GM12892 (cell line): ENCODE measurements at regions not wholly inside any gene's neighbourhood (a gene's known extent, or its start where the extent isn't known, plus 50 kb on each side); places are given as distances from the start of the nearest gene placed in this dataset.

Experiments used
- DNase-seq: peaks from one replicate; pipeline ENCODE4 v3.0.0; 2011; ENCODE audit not compliant: insufficient read length
- FAIRE-seq: peaks from 2 replicates; lab custom pipeline; 2011; peaks lifted over from hg19 to GRCh38; lab: Jason Lieb, UNC
- POLR2A ChIP-seq: IDR thresholded peaks from 2 replicates; pipeline ENCODE4 v1.6.1; 2011; ENCODE audit warnings: low read depth, low read length, control low read depth
- POLR2AphosphoS5 ChIP-seq: IDR thresholded peaks from 2 replicates; pipeline ENCODE4 v1.6.1; 2011; ENCODE audit warnings: low read depth, low read length, control low read depth
- TAF1 ChIP-seq: IDR thresholded peaks from 2 replicates; pipeline ENCODE4 v1.6.1; 2011; ENCODE audit warnings: low read depth, mild to moderate bottlenecking, control low read depth, low read length, borderline replicate concordance

DNA sequence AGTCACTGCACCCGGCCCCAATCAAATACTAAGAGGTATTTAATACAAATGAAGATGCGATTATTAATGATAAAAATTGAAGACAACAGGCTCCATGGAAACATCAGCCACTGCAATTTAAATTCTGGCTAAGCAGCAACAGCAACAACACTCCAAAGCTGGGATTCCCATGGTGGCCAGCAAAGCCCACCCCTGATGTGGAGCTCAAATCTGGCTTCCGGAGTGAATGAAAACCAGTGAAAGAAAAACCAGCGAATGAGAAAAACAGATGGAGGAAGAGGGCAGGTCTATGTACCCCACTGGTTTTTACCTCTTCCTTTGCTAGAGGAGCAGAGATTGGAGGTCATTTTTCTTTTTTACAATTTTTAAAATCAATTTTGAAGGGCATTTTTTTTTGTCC is 135.9 kb upstream of the PDE10A start:
- TF ChIP-seq TAF1: no peak
- TF ChIP-seq POLR2AphosphoS5: no peak
- no peak for TF ChIP-seq POLR2A
- FAIRE-seq (no peak), DNase-seq (no peak)

DNA sequence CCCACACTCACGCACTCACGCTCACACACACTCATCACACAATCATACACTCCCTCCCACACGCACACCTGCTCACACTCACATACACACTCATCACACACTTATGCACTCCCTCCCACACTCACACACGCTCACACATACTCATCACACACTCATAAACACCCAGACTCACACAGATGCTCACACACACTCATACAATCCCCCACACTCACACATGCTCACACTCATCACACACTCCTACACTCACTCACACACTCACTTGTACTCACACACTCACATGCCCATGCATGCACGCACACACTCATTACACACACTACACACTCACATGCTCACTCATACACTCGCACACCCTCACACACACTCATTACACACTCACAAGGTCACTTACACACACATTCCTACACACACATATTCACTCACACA is 131.1 kb upstream of the PDE10A start:
- TF ChIP-seq POLR2AphosphoS5 (no peak), TAF1 (no peak), POLR2A (no peak)
- DNase-seq (no peak), FAIRE-seq (no peak)

- no peak for DNase-seq
- no peak for FAIRE-seq
- TF ChIP-seq POLR2A: no peak
- no peak for TF ChIP-seq POLR2AphosphoS5
Measured at GRCh38 chr6:165793287-165793825, 130.3 kb upstream of the PDE10A start.

DNA sequence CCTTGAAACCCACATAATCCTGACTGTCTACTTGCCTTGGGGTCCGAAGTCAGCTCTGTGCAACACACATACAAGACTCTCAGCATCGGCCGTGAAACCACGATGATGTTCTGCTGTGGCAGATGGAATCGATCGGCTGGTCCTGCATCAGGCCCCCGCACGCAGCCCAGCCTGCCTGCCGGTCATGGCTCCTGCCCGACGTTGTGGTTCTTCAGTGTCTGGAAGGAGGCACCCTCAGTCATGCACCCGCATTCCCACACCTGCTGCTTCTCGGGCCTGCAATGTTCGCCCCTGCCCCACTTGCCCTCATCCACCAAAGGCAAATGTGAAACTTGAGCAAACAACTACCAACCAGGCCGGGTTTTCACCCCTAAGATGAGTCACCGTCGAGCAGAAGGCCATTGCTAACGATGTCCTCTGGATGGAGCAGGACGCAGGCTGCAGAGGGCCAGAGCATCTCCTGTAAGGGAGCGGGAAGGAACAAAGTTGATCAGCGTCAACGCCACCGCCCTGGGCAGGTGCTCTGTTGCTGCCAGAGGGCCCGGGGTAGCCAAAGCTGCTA is 128.9 kb upstream of the PDE10A start:
- FAIRE-seq (no peak), DNase-seq (no peak)
- TF ChIP-seq POLR2AphosphoS5 (no peak), POLR2A (no peak), TAF1 (no peak)

DNA sequence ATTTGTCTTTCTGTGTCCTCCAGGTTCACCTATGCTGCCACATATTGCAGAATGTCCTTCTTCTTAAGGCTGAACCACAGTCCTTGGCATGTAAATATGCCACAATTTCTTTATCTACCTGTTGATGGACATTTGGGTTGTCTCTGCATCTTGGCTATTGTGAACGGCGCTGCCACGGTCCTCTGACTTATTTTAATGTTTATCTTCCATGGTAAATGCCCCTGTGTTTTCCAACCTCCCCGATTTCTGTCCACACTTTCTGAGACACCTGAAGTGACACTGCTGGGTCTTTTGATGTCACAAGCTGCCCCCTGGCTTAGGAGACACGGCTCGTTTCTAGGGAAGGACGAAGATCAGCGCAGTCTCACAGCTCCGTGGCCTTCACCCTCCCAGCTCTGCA is 128.3 kb upstream of the PDE10A start:
- no peak for TF ChIP-seq POLR2A
- TF ChIP-seq POLR2AphosphoS5: no peak
- TF ChIP-seq TAF1: no peak
- FAIRE-seq: no peak
- no peak for DNase-seq

DNA sequence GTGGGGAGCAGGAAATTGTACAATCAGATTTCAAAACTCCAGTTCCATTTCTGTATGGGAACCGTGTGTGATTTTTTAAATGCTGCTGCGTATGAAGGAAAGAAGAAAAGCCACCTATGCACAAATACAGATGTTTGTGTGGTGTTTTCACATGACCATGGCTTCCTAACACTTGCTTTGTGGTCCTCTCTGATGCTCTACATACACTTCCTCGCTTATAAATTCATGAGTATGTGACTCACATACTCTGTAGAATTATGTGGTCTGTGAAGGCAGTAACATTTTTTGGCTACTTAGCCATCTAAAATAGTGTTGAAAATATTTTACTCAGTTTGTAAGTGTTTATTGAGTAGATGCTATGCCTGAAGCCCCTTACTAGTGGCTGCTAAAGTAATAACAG is 119.8 kb upstream of the PDE10A start:
- FAIRE-seq: no peak

DNA sequence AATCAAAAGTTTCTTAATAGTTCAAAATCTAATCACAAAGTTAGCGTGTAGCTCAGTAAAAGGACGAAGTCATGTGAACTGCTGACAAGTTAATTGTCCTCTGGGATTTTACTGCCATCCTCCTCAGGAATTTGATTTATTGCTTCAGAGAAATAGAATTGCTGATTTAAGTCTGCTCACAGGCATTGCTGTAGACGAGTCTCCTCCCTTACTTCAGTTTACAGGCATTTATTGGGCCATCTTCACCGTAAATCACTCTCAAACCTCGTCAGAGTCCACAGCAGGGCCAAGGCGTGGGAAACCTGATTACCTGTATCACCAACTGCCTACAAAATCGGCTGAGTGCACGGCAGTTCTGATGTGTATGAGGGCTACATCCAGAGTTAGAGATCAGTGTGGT is 119.1 kb upstream of the PDE10A start:
- no peak for TF ChIP-seq POLR2AphosphoS5
- no peak for TF ChIP-seq POLR2A
- TF ChIP-seq TAF1: no peak
- FAIRE-seq (no peak), DNase-seq (no peak)

More for the DNA sequence above, 119.8 kb upstream of the PDE10A start:
- DNase-seq: no peak
- no peak for TF ChIP-seq TAF1
- no peak for TF ChIP-seq POLR2AphosphoS5
- TF ChIP-seq POLR2A: no peak

DNA sequence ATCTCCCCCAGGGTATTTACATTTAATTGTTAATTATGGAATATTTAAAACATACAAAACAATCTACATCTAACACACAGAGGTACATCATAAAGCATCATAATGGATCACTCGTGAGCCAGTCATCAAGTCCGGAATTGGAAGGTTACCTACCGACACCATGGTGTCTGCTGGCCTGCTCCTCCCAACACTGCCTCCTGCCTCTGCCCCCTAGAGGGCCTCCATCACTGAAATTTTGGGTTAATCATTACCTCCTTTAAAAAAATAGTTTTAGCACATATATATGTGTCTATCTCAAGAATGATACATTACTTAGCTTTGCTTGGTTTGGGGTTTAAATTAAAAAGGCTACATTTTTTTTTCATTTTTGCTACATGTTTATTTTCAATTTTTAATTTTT is 114.6 kb upstream of the PDE10A start:
- DNase-seq (no peak), FAIRE-seq (no peak)
- no peak for TF ChIP-seq POLR2AphosphoS5
- TF ChIP-seq TAF1: no peak
- TF ChIP-seq POLR2A: no peak

- no peak for FAIRE-seq
- DNase-seq: no peak
- TF ChIP-seq POLR2AphosphoS5: no peak
- TF ChIP-seq POLR2A: no peak
- no peak for TF ChIP-seq TAF1
Measured at GRCh38 chr6:165776691-165777090, 113.7 kb upstream of the PDE10A start.

- no peak for DNase-seq
- FAIRE-seq: no peak
- no peak for TF ChIP-seq POLR2AphosphoS5
- no peak for TF ChIP-seq TAF1
- TF ChIP-seq POLR2A: no peak
Measured at GRCh38 chr6:165775721-165776120, 112.7 kb upstream of the PDE10A start.

- FAIRE-seq (no peak), DNase-seq (no peak)
- no peak for TF ChIP-seq TAF1
Measured at GRCh38 chr6:165774903-165775601, 112.0 kb upstream of the PDE10A start.

GRCh38 chr6:165770397-165771082 is 107.5 kb upstream of the PDE10A start:
- no peak for DNase-seq
- FAIRE-seq: no peak

DNA sequence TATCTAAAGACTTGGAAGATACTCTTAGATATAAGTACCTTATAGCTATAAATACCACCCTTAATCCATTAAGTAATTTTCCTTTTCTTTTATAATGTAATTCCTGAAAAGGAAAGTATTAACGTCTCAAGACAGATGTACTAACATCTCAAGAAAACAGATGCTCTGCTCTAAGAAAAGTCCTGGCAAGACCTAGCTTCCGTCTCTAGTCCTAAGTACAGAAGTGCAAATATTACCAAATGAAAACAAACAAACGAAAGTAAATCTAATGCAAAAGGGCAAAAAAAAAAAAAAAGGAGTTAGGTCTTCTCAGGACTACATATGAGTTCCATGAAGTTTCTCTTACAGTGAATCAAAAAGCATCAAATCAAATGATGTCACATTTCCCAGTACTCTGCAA is 106.8 kb upstream of the PDE10A start:
- TF ChIP-seq TAF1 (no peak), POLR2AphosphoS5 (no peak), POLR2A (no peak)
- DNase-seq (no peak), FAIRE-seq (no peak)

More at GRCh38 chr6:165770397-165771082, 107.5 kb upstream of the PDE10A start:
- TF ChIP-seq POLR2A: no peak
- TF ChIP-seq POLR2AphosphoS5: no peak
- TF ChIP-seq TAF1: no peak
